Natural killer cell (primary cell): ENCODE measurements at regions not wholly inside any gene's neighbourhood (a gene's known extent, or its start where the extent isn't known, plus 50 kb on each side); places are given as distances from the start of the nearest gene placed in this dataset.

ENCODE experiments used
- ATAC-seq, 3 donors: fragments of 150-1000 bp in 2 of 3; fragments of 200-7000 bp in 1 of 3; cut with Tn5 transposase; 1 replicate in 1 of 3; 2 replicates in 2 of 3; pipeline ENCODE4 v1.10.0; 2021; ENCODE audit warnings: mild to moderate bottlenecking in 2 of 3, moderate library complexity in 2 of 3
- DNase-seq, 2 donors: peaks; one replicate each; pipeline versions ENCODE4 v3.0.0 to v3.0.0-alpha.2; 2013 to 2021; ENCODE audit warnings: mixed read lengths in 1 of 2
- H3K27ac ChIP-seq: one replicate; pipeline ENCODE4 v1.5.1; 2013; ENCODE audit warnings: mild to moderate bottlenecking, low read length
- H3K27me3 ChIP-seq: one replicate; pipeline ENCODE4 v1.6.1; 2013; ENCODE audit warnings: low read length; ENCODE audit not compliant: control insufficient read depth, insufficient read depth
- H3K36me3 ChIP-seq: one replicate; pipeline ENCODE4 v1.6.1; 2013; ENCODE audit warnings: low read length; ENCODE audit not compliant: control insufficient read depth, insufficient read depth
- H3K4me1 ChIP-seq: one replicate; pipeline ENCODE4 v1.6.1; 2013; ENCODE audit warnings: low read length; ENCODE audit not compliant: control insufficient read depth, insufficient read depth
- H3K4me3 ChIP-seq: one replicate; pipeline ENCODE4 v1.5.1; 2013; ENCODE audit warnings: low read length
- H3K9me3 ChIP-seq: one replicate; pipeline ENCODE4 v1.6.1; 2013; ENCODE audit warnings: low read length; ENCODE audit not compliant: control insufficient read depth, insufficient read depth
- H3K27ac Mint-ChIP-seq, 2 donors: one replicate each; pipeline ENCODE4 v1.8.0; 2022; ENCODE audit warnings: mild to moderate bottlenecking in 2 of 2, mixed read lengths in 2 of 2, moderate library complexity in 1 of 2
- H3K27me3 Mint-ChIP-seq, 2 donors: one replicate each; pipeline ENCODE4 v1.8.0; 2022; ENCODE audit warnings: low read depth in 2 of 2, mixed read lengths in 2 of 2
- H3K36me3 Mint-ChIP-seq: one replicate; pipeline ENCODE4 v1.8.0; 2022; ENCODE audit warnings: mixed read lengths
- H3K4me1 Mint-ChIP-seq, 2 donors: one replicate each; pipeline ENCODE4 v1.8.0; 2022; ENCODE audit warnings: mixed read lengths in 2 of 2
- H3K4me3 Mint-ChIP-seq: one replicate; pipeline ENCODE4 v1.8.0; 2022; ENCODE audit warnings: mild to moderate bottlenecking, moderate library complexity, mixed read lengths
- H3K9me3 Mint-ChIP-seq, 2 donors: one replicate each; pipeline ENCODE4 v1.8.0; 2022; ENCODE audit warnings: mixed read lengths in 2 of 2
- CTCF ChIP-seq: fragments of 200-600 bp; IDR thresholded peaks from one replicate; pipeline ENCODE4 v1.8.0; 2022; ENCODE audit warnings: antibody characterized with exemption
- WGBS: methylation state at CpG from one replicate; pipeline ENCODE4 v1.1.7; 2013; ENCODE audit warnings: missing lambda C conversion rate; ENCODE audit not compliant: insufficient coverage; 5-methylcytosine and 5-hydroxymethylcytosine counted together
- intact Hi-C: fragments of 100-400 bp; cut with micrococcal nuclease; formaldehyde crosslinking; loops from one replicate; pipeline ENCODE4 v1.14.2; 2022

GRCh38 chr1:77614037-77614436 is 68.4 kb downstream of the ZZZ3 start:
- H3K4me1 Mint-ChIP-seq, result peaks cover 13 to 23% of the 10 kb centered on the region in 2 donors
- Histone ChIP-seq H3K4me1 (no peaks in the 10 kb centered on the region), H3K27ac (no peak overlapping the region), H3K36me3 (peaks cover 2% of the 10 kb centered on the region), H3K4me3 (no peak overlapping the region), H3K9me3 (no peaks in the 10 kb centered on the region), H3K27me3 (no peaks in the 10 kb centered on the region)
- H3K27ac Mint-ChIP-seq, result no peak overlapping the region
- peaks cover 4 to 5% of the 10 kb centered on the region in 2 donors for H3K9me3 Mint-ChIP-seq
- no peak for TF ChIP-seq CTCF
- intact Hi-C loops, result no loop called here
- ATAC-seq (no peak), DNase-seq (no peak)
- H3K27me3 Mint-ChIP-seq, result no peaks in the 10 kb centered on the region
- WGBS, result 97% methylated on average over 4 of the region's 4 CpGs
- peaks cover 20% of the 10 kb centered on the region for H3K36me3 Mint-ChIP-seq
- no peak overlapping the region for H3K4me3 Mint-ChIP-seq
